ENCODE measurements at regions not wholly inside any gene's neighbourhood (a gene's known extent, or its start where the extent isn't known, plus 50 kb on each side); places are given as distances from the start of the nearest gene placed in this dataset.
"Not testable (repeated sequence)": the region's sequence is repeated elsewhere in the genome, so short reads cannot be mapped to it uniquely, and the experiment has no call there.

DNA sequence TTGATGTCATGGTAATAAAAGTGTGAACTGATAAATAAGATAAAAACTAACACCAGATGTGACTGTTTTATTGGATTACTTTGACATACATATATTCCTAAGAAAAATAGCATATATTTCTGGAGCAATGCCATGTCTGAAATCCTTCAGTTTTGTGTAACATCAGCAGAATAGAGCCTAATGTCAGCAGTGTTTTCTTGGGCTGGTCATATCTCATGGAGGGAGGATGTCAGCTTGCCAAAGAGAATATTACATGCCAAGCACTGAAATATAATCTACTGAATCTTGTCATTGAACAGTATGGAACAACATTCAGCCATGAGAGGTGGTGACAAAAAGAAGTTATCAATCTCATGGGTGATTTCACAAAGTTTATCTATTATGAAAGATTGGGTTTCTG lies 220.3 kb downstream of the KLHL28 start:
- Histone ChIP-seq H3K27me3 (replicated peaks; ENCODE audit: control insufficient read depth, insufficient read depth, low read length) (no peaks in the 10 kb centered on the region), H3K36me3 (ENCODE audit: control insufficient read depth, insufficient read depth, low read length) (no peaks in the 10 kb centered on the region), H3K4me3 (replicated peaks; ENCODE audit: low read depth, low read length) (no peak overlapping the region)
- TF ChIP-seq, protein P1, sequence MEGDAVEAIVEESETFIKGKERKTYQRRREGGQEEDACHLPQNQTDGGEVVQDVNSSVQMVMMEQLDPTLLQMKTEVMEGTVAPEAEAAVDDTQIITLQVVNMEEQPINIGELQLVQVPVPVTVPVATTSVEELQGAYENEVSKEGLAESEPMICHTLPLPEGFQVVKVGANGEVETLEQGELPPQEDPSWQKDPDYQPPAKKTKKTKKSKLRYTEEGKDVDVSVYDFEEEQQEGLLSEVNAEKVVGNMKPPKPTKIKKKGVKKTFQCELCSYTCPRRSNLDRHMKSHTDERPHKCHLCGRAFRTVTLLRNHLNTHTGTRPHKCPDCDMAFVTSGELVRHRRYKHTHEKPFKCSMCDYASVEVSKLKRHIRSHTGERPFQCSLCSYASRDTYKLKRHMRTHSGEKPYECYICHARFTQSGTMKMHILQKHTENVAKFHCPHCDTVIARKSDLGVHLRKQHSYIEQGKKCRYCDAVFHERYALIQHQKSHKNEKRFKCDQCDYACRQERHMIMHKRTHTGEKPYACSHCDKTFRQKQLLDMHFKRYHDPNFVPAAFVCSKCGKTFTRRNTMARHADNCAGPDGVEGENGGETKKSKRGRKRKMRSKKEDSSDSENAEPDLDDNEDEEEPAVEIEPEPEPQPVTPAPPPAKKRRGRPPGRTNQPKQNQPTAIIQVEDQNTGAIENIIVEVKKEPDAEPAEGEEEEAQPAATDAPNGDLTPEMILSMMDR (IDR thresholded peaks at IDR 0.05; ENCODE audit: insufficient read depth, low read length, poor library complexity, severe bottlenecking), result no peak
- DNase-seq (ENCODE audit: extremely low read depth, insufficient read length), result no peak

DNA sequence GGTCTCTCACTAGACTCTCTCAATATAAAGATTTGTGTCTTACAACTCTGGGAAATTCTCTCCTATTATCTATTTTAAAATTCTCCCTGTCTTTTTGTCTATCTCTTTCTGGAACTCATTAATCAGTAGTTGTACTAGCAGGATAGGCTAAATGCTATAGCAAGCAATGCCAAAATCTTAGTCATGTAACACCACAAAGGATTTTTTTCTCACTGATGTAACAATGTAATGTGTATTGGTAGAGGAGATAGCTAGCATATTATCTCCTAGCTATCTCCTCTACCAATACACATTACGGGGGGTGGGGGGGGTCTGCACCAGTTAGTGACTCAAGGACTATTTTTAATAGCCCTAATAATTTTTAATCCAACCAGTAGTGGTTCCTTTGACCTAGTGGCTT lies 225.4 kb downstream of the KLHL28 start:
- Histone ChIP-seq H3K27me3 (replicated peaks; ENCODE audit: control insufficient read depth, insufficient read depth, low read length) (no peaks in the 10 kb centered on the region), H3K36me3 (ENCODE audit: control insufficient read depth, insufficient read depth, low read length) (no peaks in the 10 kb centered on the region), H3K4me3 (replicated peaks; ENCODE audit: low read depth, low read length) (no peak overlapping the region)
- TF ChIP-seq, protein P1 (IDR thresholded peaks at IDR 0.05; ENCODE audit: insufficient read depth, low read length, poor library complexity, severe bottlenecking), result no peak
- no peak for DNase-seq (ENCODE audit: extremely low read depth, insufficient read length)

DNA sequence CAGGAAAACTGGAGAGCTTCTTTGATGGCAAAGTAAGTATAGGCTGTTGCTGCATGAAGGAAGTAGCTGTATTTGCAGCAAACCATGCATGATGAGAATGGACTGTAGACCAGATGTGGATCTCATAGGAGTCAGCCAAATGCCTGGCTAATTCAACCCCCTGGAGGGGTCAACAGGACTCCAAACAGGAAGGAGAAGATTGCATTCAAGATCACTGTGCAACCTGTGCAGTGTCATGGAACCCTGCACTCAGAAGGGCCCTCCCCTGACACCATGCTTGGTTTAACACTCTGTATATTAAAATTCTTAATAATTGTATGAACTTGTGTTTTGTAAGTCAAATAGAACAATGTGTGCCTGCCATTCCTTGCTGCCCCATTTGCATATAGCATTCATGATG lies 225.1 kb upstream of the FSCB start:
- H3K27me3 ChIP-seq (replicated peaks; ENCODE audit: control insufficient read depth, insufficient read depth, low read length), result no peaks in the 10 kb centered on the region
- TF ChIP-seq, protein P1 (IDR thresholded peaks at IDR 0.05; ENCODE audit: insufficient read depth, low read length, poor library complexity, severe bottlenecking), result no peak
- no peak overlapping the region for H3K4me3 ChIP-seq (replicated peaks; ENCODE audit: low read depth, low read length)
- no peak for DNase-seq (ENCODE audit: extremely low read depth, insufficient read length)
- no peaks in the 10 kb centered on the region for H3K36me3 ChIP-seq (ENCODE audit: control insufficient read depth, insufficient read depth, low read length)

DNA sequence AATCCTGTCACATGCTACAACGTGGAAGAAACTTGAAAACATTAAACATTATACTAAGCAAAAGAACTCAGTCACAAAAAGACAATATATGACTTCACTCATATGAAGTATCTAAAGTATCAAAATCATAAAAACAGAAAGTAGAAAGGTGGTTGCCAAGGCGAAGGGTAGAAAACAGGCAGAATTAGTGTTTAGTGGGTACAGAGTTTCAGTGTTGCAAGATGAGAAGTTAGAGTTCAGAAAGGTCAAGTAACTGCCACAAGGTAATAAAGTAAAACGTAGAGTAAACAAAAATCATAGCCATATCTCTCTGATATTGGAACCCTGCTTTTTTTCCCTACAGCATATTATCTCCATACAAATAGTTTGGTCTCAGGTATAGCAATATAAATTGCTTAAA lies 223.8 kb upstream of the FSCB start:
- Histone ChIP-seq H3K4me3 (replicated peaks; ENCODE audit: low read depth, low read length) (no peak overlapping the region), H3K27me3 (replicated peaks; ENCODE audit: control insufficient read depth, insufficient read depth, low read length) (no peaks in the 10 kb centered on the region), H3K36me3 (ENCODE audit: control insufficient read depth, insufficient read depth, low read length) (no peaks in the 10 kb centered on the region)
- DNase-seq (ENCODE audit: extremely low read depth, insufficient read length), result no peak
- TF ChIP-seq, protein P1 (IDR thresholded peaks at IDR 0.05; ENCODE audit: insufficient read depth, low read length, poor library complexity, severe bottlenecking), result no peak

DNA sequence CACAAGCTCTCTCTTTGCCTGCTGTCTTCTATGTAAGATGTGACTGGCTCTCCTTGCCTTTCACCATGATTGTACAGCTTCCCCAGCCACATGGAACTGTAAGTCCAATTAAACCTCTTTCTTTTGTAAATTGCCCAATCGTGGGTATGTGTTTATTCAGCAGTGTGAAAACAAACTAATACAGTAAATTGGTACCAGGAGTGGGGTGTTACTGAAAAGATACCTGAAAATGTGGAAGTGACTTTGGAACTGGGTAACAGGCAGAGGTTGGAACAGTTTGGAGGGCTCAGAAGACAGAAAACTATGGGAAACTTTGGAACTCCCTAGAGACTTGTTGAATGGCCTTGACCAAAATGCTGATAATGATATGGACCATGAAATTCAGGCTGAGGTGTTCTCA lies 214.3 kb upstream of the FSCB start:
- DNase-seq (ENCODE audit: extremely low read depth, insufficient read length); H3K4me3 ChIP-seq (replicated peaks; ENCODE audit: low read depth, low read length); H3K27me3 ChIP-seq (replicated peaks; ENCODE audit: control insufficient read depth, insufficient read depth, low read length); H3K36me3 ChIP-seq (ENCODE audit: control insufficient read depth, insufficient read depth, low read length): not testable (repeated sequence)

DNA sequence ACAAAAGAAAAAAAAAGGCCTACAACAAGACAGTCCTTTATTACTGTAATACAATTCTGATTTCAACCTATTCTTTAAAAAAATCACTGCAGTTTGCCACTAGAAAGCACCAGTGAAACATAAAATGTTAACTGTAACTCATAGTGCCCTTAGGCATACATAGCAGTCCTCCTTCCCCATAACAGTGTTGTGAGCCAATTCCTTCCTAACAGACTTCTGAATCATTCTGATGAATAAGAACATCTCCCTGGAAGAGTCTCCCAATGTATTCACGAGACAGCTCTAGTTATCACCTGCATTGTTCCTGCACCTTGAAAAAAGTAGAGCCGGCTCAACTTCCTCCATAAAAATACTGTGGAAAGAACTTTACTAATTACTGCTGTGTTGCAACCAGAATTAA lies 213.6 kb upstream of the FSCB start:
- no peaks in the 10 kb centered on the region for H3K27me3 ChIP-seq (replicated peaks; ENCODE audit: control insufficient read depth, insufficient read depth, low read length)
- TF ChIP-seq, protein P1 (IDR thresholded peaks at IDR 0.05; ENCODE audit: insufficient read depth, low read length, poor library complexity, severe bottlenecking), result no peak
- no peak overlapping the region for H3K4me3 ChIP-seq (replicated peaks; ENCODE audit: low read depth, low read length)
- no peaks in the 10 kb centered on the region for H3K36me3 ChIP-seq (ENCODE audit: control insufficient read depth, insufficient read depth, low read length)
- no peak for DNase-seq (ENCODE audit: extremely low read depth, insufficient read length)
